ENCODE measurements at regions not wholly inside any gene's neighbourhood (a gene's known extent, or its start where the extent isn't known, plus 50 kb on each side); places are given as distances from the start of the nearest gene placed in this dataset.

- ChIA-PET POLR2A (no interaction called here), CTCF (no interaction called here)
These were observed 201.9 kb downstream of the AACS start for GRCh38 chr12:125267114-125267513.

GRCh38 chr12:125269276-125269675 lies 204.0 kb downstream of the AACS start:
- H3K36me3 Mint-ChIP-seq: peaks cover 1% of the 10 kb centered on the region; the same call in 1 of the 2 replicates
- POLR2A ChIA-PET: no interaction called here
- DNase-seq (ENCODE audit: low spot score) (no peak), ATAC-seq (no peak)
- H3K4me3 Mint-ChIP-seq: no peak overlapping the region
- CTCF ChIA-PET: interaction anchor here (0.9 to 2.2 kb wide), 2 partner anchors 32 to 62 kb away, joined by 7 to 8 read pairs; no protein-coding TSS in a partner anchor
- H3K27me3 Mint-ChIP-seq (ENCODE audit: low read depth): no peaks in the 10 kb centered on the region
- no peaks in the 10 kb centered on the region for H3K9me3 Mint-ChIP-seq
- H3K4me1 Mint-ChIP-seq: peaks cover 29% of the 10 kb centered on the region
- no peak overlapping the region for H3K27ac Mint-ChIP-seq
- TF ChIP-seq AR (CRISPR knock-in tag; IDR thresholded peaks at IDR 0.05) (no peak), ATF1 (CRISPR knock-in tag; IDR thresholded peaks at IDR 0.05) (no peak), HMGXB4 (CRISPR knock-in tag; IDR thresholded peaks at IDR 0.05) (no peak), NFATC4 (CRISPR knock-in tag; IDR thresholded peaks at IDR 0.05) (no peak), ZNF317 (CRISPR knock-in tag; IDR thresholded peaks at IDR 0.05; ENCODE audit: borderline replicate concordance, low read depth) (no peak)
- TF ChIP-seq, protein P1, sequence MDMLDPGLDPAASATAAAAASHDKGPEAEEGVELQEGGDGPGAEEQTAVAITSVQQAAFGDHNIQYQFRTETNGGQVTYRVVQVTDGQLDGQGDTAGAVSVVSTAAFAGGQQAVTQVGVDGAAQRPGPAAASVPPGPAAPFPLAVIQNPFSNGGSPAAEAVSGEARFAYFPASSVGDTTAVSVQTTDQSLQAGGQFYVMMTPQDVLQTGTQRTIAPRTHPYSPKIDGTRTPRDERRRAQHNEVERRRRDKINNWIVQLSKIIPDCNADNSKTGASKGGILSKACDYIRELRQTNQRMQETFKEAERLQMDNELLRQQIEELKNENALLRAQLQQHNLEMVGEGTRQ (CRISPR knock-in tag; IDR thresholded peaks at IDR 0.05): no peak
- TF ChIP-seq, protein P2, sequence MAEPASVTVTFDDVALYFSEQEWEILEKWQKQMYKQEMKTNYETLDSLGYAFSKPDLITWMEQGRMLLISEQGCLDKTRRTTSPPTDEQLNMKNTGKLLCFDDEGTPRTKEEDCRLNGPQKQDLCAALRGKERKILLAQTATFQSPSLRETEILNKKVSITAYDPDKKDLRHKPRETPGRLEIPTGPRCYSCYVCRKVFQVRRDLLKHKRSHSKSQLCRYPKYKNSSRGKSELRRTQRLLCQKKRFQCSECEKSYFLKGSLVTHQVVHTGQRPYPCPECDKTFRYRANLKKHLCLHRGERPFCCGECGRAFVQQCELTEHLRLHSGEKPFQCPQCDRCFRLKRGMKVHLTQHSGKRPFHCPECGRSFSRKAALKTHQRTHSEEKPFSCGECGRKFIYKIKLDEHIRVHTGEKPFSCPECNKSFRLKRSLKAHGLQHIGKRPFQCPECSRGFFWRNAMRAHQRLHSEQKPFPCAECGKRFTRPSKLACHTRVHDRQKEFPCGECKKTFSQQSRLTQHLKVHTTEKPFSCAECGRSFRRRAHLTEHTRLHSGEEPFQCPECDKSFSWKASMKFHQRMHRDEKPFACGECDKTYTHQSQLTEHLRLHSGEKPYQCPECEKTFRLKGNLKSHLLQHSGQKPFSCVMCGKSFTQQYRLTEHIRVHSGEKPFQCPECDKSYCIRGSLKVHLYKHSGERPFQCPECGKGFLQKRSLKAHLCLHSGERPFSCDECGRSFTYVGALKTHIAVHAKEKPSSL (CRISPR knock-in tag; conservative IDR thresholded peaks at IDR 0.05): no peak
- TF ChIP-seq, protein P3, sequence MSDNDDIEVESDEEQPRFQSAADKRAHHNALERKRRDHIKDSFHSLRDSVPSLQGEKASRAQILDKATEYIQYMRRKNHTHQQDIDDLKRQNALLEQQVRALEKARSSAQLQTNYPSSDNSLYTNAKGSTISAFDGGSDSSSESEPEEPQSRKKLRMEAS (CRISPR knock-in tag; IDR thresholded peaks at IDR 0.05): no peak
- TF ChIP-seq, protein P4, sequence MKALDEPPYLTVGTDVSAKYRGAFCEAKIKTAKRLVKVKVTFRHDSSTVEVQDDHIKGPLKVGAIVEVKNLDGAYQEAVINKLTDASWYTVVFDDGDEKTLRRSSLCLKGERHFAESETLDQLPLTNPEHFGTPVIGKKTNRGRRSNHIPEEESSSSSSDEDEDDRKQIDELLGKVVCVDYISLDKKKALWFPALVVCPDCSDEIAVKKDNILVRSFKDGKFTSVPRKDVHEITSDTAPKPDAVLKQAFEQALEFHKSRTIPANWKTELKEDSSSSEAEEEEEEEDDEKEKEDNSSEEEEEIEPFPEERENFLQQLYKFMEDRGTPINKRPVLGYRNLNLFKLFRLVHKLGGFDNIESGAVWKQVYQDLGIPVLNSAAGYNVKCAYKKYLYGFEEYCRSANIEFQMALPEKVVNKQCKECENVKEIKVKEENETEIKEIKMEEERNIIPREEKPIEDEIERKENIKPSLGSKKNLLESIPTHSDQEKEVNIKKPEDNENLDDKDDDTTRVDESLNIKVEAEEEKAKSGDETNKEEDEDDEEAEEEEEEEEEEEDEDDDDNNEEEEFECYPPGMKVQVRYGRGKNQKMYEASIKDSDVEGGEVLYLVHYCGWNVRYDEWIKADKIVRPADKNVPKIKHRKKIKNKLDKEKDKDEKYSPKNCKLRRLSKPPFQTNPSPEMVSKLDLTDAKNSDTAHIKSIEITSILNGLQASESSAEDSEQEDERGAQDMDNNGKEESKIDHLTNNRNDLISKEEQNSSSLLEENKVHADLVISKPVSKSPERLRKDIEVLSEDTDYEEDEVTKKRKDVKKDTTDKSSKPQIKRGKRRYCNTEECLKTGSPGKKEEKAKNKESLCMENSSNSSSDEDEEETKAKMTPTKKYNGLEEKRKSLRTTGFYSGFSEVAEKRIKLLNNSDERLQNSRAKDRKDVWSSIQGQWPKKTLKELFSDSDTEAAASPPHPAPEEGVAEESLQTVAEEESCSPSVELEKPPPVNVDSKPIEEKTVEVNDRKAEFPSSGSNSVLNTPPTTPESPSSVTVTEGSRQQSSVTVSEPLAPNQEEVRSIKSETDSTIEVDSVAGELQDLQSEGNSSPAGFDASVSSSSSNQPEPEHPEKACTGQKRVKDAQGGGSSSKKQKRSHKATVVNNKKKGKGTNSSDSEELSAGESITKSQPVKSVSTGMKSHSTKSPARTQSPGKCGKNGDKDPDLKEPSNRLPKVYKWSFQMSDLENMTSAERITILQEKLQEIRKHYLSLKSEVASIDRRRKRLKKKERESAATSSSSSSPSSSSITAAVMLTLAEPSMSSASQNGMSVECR (CRISPR knock-in tag; IDR thresholded peaks at IDR 0.05; ENCODE audit: borderline replicate concordance): no peak

More at GRCh38 chr12:125267114-125267513, 201.9 kb downstream of the AACS start:
- TF ChIP-seq STAT6 (CRISPR knock-in tag; conservative IDR thresholded peaks at IDR 0.05; ENCODE audit: low read depth): no peak
- TF ChIP-seq, protein P5, sequence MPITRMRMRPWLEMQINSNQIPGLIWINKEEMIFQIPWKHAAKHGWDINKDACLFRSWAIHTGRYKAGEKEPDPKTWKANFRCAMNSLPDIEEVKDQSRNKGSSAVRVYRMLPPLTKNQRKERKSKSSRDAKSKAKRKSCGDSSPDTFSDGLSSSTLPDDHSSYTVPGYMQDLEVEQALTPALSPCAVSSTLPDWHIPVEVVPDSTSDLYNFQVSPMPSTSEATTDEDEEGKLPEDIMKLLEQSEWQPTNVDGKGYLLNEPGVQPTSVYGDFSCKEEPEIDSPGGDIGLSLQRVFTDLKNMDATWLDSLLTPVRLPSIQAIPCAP (CRISPR knock-in tag; IDR thresholded peaks at IDR 0.05): no peak
- TF ChIP-seq ATF1 (CRISPR knock-in tag; IDR thresholded peaks at IDR 0.05): no peak
- TF ChIP-seq GRHL2 (CRISPR knock-in tag; IDR thresholded peaks at IDR 0.05; ENCODE audit: insufficient replicate concordance, severe bottlenecking): no peak
- no peak for TF ChIP-seq ZNF263 (CRISPR knock-in tag; IDR thresholded peaks at IDR 0.05; ENCODE audit: low read depth)
- ATAC-seq (no peak), DNase-seq (ENCODE audit: low spot score) (no peak)
- Mint-ChIP-seq H3K36me3 (peaks cover 18% of the 10 kb centered on the region), H3K4me1 (peaks cover 23% of the 10 kb centered on the region), H3K27me3 (ENCODE audit: low read depth) (no peaks in the 10 kb centered on the region), H3K27ac (no peak overlapping the region), H3K9me3 (peaks cover 12% of the 10 kb centered on the region), H3K4me3 (no peak overlapping the region)
